HG03139 (cell line): ENCODE measurements at regions not wholly inside any gene's neighbourhood (a gene's known extent, or its start where the extent isn't known, plus 50 kb on each side); places are given as distances from the start of the nearest gene placed in this dataset.

Source experiments
- ATAC-seq: cut with Tn5 transposase; IDR thresholded peaks from one replicate; pipeline ENCODE4 v1.9.1; 2021; ENCODE audit not compliant: unreplicated experiment

DNA sequence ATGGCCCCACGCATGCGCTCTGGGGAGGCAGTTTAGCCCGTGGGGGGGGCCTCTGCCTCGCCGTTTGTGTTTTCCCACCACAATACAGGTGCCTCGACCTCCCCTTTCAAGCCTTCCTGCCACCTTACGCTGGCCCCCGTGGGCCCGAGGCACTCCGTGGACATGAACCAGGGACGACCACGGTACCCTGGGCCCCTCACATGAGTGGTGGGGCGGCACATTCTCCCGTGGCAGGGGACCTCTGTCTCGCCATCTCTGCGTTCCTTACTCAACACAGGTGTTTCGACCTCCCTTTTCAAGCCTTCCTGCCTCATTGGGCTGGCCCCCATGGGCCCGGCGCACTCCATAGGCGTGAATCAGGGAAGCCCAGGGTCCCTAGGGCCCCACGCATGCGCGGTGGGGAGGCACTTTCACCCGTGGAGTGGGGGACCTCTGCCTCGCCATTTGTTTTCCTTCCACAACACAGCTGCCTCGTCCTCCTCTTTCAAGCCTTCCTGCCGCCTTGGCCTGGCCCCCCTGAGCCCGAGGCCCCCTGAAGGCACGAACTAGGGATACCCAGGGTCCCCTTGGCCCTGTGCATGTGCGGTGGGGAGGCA lies 339.5 kb downstream of the ALG10 start:
- ATAC-seq, result no peak

DNA sequence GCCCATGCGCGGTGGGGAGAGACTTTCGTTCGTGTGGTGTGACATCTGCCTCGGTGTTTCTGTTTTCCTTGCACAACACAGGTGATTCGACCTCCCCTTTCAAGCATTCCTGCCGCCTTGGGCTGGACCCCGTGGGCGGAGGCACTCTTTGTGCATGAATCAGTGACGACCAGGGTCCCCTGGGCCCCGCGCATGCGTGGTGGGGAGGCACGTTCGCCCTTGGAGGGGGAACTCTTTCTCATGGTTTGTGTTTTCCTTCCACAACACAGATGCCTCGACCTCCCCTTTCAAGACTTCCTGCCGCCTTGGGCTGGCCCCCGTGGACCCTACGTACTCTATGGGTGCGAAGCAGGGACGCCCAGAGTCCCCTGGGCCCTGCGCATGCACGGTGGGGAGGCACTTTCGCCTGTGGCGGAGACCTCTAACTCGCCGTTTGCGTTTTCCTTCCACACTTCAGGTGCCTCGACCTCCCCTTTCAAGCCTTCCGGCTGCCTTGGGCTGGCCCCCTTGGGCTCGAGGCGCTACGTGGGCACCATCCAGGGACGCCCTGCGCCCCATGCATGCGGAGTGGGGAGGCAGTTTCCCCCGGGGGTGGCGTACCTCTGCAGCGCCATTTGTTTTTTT lies 340.9 kb downstream of the ALG10 start:
- ATAC-seq, result no peak

DNA sequence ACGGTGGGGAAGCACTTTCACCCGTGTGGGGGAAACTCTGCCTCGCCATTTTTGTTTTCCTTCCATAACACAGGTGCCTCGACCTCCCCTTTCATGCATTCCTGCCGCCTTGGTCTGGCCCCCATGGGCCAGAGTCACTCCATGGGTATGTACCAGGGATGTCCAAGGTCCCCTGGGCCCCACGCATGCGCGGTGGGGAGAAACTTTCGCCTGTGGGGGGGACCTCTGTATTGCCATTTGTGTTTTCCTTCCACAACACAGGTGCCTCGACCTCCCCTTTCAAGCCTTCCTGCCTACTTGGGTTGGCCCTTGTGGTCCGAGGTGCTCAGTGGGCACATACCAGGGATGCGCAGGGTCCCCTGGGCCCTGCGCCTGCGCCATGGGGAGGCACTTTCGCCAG lies 345.8 kb downstream of the ALG10 start:
- ATAC-seq, result no peak

DNA sequence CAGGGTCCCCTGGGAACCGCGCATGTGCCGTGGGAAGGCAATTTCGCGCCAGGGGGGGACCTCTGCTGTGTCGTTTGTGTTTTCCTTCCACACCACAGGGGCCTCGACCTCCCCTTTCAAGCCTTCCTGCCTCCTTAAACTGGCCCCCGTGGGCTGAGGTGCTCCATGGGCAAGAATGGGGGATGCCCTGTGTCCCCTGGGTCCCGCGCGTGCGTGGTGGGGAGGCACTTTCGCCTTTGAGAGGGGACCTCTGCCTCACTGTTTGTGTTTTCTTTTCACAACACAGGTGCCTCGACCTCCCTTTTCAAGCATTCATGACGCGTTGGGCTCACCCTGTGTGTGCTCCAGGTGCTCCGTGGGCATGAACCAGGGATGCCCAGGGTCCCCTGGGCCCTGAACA lies 348.8 kb downstream of the ALG10 start:
- no peak for ATAC-seq

DNA sequence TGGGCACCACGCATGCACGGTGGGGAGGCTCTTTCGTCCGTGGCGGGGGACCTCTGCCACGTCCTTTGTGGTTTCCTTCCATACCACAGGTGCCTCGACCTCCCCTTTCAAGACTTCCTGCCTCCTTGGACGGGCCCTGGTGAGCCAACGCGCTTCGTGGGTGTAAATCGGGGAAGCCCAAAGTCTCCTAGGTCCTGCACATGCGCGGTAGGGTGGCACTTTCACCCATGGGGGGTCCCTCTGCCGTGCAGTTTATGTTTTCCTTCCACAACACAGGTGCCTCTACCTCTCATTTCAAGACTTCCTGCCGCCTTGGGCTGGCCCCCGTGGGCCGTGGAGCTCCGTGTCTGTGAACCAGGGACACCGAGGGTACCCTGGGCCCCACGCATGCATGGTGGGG lies 349.7 kb downstream of the ALG10 start:
- ATAC-seq, result no peak

DNA sequence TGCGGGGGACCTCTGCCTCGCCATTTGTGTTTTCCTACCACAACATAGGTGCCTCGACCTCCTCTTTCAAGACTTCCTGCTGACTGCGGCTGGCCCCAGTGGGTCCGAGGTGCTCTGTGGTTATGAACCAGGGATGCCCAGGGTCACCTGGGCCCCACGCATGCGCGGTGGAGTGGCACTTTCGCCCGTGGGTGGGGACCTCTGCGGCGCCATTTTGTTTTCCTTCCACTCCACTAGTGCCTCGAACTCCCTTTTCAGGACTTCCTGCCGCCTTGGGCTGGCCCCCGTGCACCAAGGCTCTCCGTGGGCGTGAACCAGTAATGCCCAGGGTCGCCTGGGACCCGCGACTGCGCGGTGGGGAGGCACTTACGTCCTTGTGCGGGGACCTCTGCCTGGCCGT lies 351.6 kb downstream of the ALG10 start:
- no peak for ATAC-seq

DNA sequence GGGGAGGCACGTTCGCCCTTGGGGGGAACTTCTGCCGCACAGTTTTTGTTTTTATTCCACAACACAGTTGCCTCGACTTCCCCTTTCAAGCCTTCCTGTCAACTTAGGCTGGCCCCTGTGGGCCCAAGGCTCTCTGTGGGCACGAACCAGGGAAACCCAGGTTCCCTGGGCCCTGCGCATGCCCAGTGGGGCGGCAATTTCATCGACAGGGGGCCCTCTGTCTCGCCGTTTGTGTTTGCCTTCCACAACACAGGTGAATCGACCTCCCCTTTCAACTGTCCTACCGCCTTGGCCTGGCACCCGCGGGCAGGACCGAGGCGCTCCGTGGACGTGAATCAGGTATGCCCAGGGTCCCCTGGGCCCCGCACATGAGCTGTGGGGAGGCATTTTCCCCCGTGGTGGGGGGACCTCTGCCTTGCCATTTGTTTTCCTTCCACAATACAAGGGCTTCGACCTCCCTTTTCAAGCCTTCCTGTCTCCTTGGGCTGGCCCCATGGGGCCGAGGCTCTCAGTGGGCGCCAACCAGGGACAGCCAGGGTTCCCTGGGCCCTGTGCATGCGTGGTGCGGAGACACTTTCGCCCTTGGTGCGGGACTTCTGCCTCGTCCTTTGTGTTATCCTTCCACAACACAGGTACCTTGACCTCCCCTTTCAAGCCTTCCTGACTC lies 354.0 kb downstream of the ALG10 start:
- no peak for ATAC-seq

DNA sequence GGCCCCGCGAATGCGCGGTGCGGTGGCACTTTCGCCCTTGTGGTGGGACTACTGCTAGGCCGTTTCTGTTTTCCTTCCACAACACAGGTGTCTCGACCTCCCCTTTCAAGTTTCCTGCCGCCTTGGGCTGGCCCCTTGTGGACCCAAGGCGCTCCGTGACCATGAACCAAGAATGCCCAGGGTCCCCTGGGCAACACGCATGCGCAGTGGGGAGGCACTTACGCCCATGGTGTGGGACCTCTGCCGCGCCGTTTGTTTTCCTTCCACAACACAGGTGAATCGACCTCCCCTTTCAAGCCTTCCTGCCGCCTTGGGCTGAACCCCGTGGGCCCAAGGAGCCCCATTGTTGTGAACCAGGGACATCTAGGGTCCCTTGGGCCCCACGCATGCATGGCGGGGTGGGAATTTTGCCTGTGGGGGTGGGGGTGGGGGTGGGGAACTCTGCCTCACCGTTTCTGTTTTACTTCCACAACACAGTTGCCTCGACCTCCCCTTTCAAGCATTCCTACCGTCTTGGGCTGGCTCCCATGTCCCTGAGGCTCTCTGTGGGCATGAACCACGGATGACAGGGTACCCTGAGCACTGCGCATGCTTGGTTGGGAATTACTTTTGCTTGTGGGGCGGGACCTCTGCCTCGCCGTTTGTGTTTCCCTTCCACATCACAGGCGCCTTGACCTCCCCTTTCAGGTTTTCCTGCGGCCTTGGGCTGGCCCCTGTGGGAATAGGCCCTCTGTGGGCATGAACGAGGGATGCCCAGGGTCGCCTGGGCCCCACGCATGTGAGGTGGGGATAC lies 355.1 kb downstream of the ALG10 start:
- ATAC-seq, result no peak

DNA sequence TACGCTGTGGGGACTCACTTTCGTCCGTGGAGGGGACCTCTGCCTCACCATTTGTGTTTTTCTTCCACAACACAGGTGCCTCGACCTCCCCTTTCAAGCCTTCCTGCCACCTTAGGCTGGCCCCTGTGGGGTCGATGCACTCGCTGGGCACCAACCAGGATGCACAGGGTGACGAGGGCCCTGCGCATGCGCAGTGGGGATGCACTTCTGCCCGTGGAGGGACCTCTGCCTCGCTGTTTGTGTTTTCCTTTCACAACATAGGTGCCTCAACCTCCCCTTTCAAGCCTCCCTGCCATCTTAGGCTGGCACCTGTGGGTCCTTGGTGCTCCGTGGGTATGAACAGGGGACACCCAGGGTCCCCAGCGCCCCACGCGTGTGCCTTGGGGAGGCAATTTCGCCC lies 356.8 kb downstream of the ALG10 start:
- ATAC-seq, result no peak

DNA sequence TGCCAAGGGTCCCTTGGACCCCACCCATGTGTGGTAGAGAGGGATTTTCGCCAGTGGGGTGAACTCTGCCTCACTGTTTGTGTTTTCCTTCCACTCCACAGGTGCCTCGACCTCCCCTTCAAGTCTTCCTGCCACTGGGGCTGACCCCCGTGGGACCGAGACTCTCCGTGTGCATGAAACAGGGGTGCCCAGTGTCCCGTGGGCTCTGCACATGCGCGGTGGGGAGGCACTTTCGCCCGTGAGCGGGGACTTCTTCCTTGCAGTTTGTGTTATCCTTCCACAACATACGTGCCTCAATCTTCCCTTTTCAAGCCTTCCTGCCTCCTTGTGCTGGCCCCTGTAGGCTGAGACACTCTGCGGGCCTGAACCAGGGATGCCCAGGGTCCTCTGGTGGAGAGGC lies 362.4 kb downstream of the ALG10 start:
- ATAC-seq, result no peak

DNA sequence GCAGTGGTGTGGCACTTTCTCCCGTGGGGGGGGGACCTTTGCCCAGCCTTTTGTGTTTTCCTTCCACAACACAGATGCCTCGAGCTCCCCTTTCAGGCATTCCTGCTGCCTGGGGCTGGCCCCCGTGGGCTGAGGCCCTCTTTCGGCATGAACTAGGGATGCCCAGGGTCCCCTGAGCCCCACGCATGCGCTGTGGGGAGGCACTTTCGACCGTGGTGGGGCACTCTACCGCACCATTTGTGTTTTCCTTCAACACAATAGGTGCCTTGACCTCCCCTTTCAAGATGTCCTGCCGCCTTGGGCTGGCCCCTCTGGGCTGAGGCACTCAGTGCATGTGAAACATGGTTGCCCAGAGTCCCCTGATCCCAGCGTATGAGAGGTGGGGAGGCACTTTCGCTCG lies 363.7 kb downstream of the ALG10 start:
- no peak for ATAC-seq

DNA sequence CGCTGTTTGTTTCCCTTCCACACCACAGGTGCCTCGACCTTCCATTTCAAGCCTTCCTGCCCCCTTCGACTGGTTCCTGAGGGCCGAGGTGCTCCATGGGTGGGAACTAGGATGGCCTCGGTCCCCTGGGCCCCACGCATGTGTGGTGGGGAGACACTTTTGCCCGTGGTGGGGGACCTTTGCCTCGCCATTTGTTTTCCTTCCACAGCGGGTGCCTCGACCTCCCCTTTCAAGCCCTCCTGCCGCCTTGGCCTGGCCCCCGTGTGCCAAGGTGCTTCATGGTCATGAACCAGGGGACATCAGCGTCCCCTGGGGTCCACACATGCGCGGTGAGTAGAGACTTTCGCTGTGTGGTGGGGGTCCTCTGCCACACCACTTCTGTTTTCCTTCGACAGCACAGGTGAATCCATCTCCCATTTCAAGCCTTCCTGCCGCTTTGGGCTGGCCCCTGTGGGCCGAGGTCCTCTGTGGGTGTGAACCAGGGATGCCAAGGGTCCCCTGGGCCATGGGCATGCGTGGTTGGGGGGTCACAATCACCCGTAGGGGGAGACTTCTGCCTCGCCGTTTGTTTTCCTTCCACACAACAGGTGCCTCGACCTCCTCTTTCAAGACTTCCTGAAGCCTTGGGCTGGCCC lies 364.4 kb downstream of the ALG10 start:
- ATAC-seq, result no peak

DNA sequence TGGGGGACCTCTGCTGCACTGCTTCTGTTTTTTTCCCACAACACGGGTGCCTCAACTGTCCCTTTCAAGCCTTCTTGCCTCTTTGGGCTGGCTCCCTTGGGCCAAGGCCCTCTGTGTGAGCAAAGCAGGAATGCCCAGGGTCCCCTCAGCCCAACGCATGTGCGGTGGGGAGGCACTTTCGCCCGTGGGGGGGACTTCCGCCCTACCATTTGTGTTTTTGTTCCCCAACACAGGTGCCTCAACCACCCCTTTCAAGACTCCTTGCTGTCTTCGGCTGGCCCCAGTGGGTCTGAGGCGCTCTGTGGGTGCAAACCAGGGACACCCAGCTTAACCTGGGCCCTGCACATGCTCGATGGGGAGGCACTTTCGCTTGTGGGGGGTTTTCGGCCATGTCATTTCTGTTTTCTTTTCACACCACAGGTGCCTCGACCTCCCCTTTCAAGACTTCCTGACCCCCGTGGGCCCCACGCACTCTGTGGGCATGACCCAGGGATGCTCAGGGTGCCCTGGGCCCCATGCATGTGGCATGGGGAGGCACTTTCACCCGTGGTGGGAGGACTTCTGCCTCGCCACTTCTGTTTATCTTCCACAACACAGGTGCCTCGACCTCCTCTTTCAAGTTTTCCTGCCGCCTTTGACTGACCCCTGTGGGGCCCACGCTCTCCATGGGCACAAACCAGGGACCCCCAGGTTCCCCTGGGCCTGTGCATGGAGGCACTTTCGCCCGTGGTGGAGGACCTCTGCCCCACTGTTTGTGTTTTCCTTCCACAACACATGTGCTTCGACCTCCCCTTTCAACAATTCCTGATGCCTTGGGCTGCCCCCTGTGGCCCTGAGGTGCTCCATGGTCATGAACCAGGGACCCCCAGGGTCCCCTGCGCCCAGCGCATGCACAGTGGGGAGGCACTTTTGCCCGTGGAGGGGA lies 365.7 kb downstream of the ALG10 start:
- ATAC-seq, result no peak

DNA sequence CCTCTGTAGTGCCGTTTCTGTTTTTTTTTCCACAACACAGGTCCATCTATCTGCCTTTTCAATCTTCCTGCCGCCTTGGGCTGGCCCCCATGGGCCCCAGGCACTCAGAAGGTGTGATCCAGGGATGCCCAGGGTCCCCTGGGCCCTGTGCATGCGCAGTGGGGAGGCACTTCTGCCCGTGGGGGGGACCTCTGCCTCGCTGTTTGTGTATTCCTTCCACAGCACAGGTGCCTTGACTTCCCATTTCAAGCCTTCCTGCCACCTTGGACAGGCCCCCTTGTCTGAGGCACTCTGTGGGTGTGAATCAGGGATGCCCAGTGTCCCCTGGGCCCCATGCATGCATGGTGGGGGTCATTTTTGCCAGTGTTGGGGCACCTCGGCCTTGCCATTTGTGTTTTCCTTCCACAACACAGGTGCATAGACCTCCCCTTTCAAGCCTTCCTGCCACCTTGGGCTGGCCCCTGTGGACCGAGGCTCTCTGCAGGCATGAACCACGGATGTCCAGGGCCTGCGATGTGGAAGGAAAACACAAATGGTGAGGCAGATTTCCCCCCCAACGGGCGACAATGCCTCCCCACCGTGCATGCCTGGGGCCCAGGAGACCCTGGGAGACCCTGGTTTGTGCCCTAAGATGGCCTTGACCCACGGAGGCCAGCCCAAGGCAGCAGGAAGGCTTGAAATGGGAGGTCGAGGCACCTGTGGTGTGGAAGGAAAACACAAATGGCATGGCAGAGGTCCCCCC lies 366.5 kb downstream of the ALG10 start:
- no peak for ATAC-seq

DNA sequence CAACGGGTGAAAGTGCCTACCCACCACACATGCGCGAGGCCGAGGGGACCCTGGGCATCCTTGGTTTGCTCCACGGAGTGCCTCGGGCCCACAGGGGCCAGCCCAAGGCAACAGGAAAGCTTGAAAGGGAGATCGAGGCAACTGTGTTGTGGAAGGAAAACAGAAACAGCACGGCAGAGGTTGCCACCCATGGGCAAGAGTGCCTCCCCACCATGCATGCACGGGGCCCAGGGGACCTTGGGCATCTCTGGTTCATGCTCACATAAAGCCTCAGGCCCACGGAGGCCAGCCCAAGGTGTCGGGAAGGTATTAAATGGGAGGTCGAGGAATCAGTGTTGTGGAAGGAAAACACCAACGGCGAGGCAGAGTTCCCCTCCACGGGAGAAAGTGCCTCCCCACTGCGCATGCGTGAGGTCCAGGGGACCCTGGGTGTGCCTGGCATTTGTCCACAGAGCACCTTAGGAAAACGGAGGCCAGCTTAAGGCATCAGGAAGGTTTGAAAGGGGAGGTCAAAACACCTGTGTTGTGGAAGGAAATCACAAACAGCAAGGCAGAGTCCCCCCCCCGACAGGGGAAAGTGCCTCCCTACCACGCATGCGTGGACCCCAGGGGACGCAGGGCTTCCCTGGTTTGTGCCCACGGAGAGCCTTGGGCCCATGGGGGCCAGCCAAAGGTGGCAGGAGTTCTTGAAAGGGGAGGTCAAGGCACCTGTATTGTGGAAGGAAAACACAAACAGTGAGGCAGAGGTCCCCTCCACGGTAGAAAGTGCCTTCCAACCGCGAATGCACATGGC lies 367.3 kb downstream of the ALG10 start:
- ATAC-seq, result no peak

DNA sequence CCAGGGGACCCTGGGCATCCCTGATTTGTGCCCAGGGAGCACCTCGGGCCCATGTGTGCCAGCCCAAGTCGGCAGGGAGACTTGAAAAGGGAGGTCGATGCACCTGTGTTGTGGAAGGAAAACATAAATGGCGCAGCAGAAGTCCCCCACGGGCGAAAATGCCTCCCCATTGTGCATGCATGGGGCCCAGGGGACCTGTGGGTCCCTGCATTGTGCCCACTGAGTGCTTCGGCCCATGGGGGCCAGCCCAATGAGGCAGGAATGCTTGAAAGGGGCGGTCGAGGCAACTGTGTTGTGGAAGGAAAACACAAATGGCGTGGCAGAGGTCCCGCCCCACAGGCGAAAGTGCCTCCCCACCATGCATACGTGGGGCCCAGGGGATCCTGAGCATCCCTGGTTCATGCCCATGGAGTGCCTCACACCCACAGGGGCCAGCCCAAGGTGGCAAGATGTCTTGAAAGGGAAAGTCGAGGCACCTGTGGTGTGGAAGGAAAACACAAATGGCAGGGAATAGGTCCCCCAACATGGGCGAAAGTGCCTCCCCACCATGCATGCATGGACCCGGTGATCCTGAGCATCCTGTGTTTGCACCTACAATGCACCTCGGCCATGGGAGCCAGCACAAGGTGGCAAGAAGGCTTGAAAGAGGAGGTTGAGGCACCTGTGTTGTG lies 368.0 kb downstream of the ALG10 start:
- no peak for ATAC-seq

DNA sequence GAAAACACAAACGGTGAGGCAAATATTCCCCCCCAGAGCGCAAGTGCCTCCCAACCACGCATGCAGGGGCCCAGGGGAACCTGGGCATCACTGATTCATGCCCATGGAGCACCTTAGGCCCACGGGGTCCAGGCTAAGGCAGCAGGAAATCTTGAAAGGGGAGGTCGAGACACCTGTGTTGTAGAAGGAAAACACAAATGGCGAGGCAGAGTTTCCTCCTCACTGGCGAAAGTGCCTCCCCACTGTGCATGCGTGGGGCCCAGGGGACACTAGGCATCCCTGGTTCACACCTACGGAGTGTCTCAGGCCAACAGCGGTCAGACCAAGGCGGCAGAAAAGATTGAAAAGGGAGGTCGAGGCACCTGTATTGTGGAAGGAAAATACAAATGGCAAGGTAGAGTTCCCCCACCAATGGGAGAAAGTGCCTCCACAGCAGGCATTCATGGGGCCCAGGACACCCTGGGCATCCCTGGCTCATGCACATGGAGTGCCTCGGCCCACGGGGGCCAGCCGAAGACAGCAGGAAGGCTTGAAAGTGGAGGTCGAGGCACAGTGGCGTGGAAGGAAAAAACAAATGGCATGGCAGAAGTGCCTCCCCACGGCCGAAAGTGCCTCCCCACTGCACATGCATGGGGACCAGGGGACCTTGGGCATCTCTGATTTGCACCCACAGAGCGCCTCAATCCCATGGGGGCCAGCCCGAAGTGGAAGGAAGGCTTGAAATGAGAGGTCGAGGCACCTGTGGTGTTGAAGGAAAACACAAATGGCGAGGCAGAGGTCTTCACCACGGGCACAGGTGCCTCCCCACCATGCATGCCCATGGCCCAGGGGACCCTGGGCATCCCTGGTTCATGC lies 368.8 kb downstream of the ALG10 start:
- ATAC-seq, result no peak
